Neural progenitor cell (in vitro differentiated cells): ENCODE measurements at regions not wholly inside any gene's neighbourhood (a gene's known extent, or its start where the extent isn't known, plus 50 kb on each side); places are given as distances from the start of the nearest gene placed in this dataset.

Experiments used
- DNase-seq: peaks from one replicate; pipeline ENCODE4 v3.0.0-alpha.2; 2016; ENCODE audit warnings: low spot score
- H2AFZ ChIP-seq: fragments of 200-600 bp; sonication (generic); replicated peaks from 2 replicates; pipeline ENCODE4 v1.6.1; 2016; ENCODE audit warnings: antibody characterized with exemption
- H3F3A ChIP-seq: fragments of 200-600 bp; sonication (generic); 2 replicates; pipeline ENCODE4 v1.6.1; 2016; ENCODE audit warnings: antibody characterized with exemption, low read depth
- H3K27ac ChIP-seq: fragments of 200-600 bp; sonication (generic); 2 replicates; pipeline ENCODE4 v1.5.1; 2016; ENCODE audit warnings: mild to moderate bottlenecking
- H3K27me3 ChIP-seq: fragments of 200-600 bp; sonication (generic); 2 replicates; pipeline ENCODE4 v1.6.1; 2016; ENCODE audit warnings: mild to moderate bottlenecking, moderate library complexity
- H3K36me3 ChIP-seq: fragments of 200-600 bp; sonication (generic); 2 replicates; pipeline ENCODE4 v1.5.1; 2016
- H3K4me1 ChIP-seq: fragments of 200-600 bp; sonication (generic); 2 replicates; pipeline ENCODE4 v1.6.1; 2016; ENCODE audit warnings: mixed run types
- H3K4me2 ChIP-seq: fragments of 200-600 bp; sonication (generic); 2 replicates; pipeline ENCODE4 v1.6.1; 2016
- H3K4me3 ChIP-seq: fragments of 200-600 bp; sonication (generic); 2 replicates; pipeline ENCODE4 v1.5.1; 2016
- H3K79me2 ChIP-seq: fragments of 200-600 bp; sonication (generic); 2 replicates; pipeline ENCODE4 v1.6.1; 2016; ENCODE audit warnings: low read depth
- H3K9ac ChIP-seq: fragments of 200-600 bp; sonication (generic); 2 replicates; pipeline ENCODE4 v1.6.1; 2016
- H3K9me3 ChIP-seq: fragments of 200-600 bp; sonication (generic); 2 replicates; pipeline ENCODE4 v1.5.1; 2016; ENCODE audit warnings: low read depth
- H4K20me1 ChIP-seq: fragments of 200-600 bp; sonication (generic); 2 replicates; pipeline ENCODE4 v1.6.1; 2016; ENCODE audit warnings: low read depth
- H3K27ac Mint-ChIP-seq: 3 replicates; pipeline ENCODE4 v1.8.0; 2021; ENCODE audit warnings: mixed read lengths
- H3K27me3 Mint-ChIP-seq: 2 replicates; pipeline ENCODE4 v1.8.0; 2022; ENCODE audit warnings: low read depth, mild to moderate bottlenecking, inconsistent platforms, moderate library complexity, mixed read lengths; ENCODE audit not compliant: insufficient read depth
- H3K36me3 Mint-ChIP-seq: 3 replicates; pipeline ENCODE4 v1.8.0; 2021; ENCODE audit warnings: mixed read lengths
- H3K4me1 Mint-ChIP-seq: 3 replicates; pipeline ENCODE4 v1.8.0; 2021; ENCODE audit warnings: mixed read lengths
- H3K4me3 Mint-ChIP-seq: 3 replicates; pipeline ENCODE4 v1.8.0; 2021; ENCODE audit warnings: mild to moderate bottlenecking, moderate library complexity, mixed read lengths
- H3K9me3 Mint-ChIP-seq: 3 replicates; pipeline ENCODE4 v1.8.0; 2020; ENCODE audit warnings: mixed read lengths
- CTCF ChIP-seq: fragments of 200-600 bp; sonication (generic); IDR thresholded peaks from 2 replicates; pipeline ENCODE4 v1.5.1; 2017; ENCODE audit warnings: antibody characterized with exemption, mild to moderate bottlenecking
- EZH2 ChIP-seq: fragments of 200-600 bp; sonication (generic); IDR thresholded peaks from 2 replicates; pipeline ENCODE4 v1.6.1; 2017; ENCODE audit warnings: antibody characterized with exemption, mild to moderate bottlenecking, moderate library complexity
- EZH2phosphoT487 ChIP-seq: fragments of 200-600 bp; sonication (generic); IDR thresholded peaks from 2 replicates; pipeline ENCODE4 v1.6.1; 2017; ENCODE audit warnings: antibody characterized with exemption

GRCh38 chr10:33410096-33410859, 75.8 kb upstream of the NRP1 start:
- H3K79me2 ChIP-seq: no peaks in the 10 kb centered on the region
- H3K9me3 Mint-ChIP-seq: peaks cover 4% of the 10 kb centered on the region
- peaks cover 2% of the 10 kb centered on the region for H3K27me3 Mint-ChIP-seq
- H4K20me1 ChIP-seq: no peaks in the 10 kb centered on the region
- H3K4me2 ChIP-seq: no peak overlapping the region
- no peaks in the 10 kb centered on the region for H3K4me1 Mint-ChIP-seq
- H3K36me3 ChIP-seq: no peaks in the 10 kb centered on the region
- H3K27me3 ChIP-seq: no peaks in the 10 kb centered on the region
- no peak overlapping the region for H3K4me3 Mint-ChIP-seq
- no peak overlapping the region for H3K4me3 ChIP-seq
- DNase-seq: no peak
- H3K36me3 Mint-ChIP-seq: no peaks in the 10 kb centered on the region
- H3K4me1 ChIP-seq: no peaks in the 10 kb centered on the region
- H2AFZ ChIP-seq: no peak overlapping the region
- H3K9ac ChIP-seq: no peak overlapping the region
- H3K9me3 ChIP-seq: no peaks in the 10 kb centered on the region
- TF ChIP-seq EZH2phosphoT487 (no peak), EZH2 (no peak), CTCF (no peak)
- no peak overlapping the region for H3K27ac ChIP-seq
- H3F3A ChIP-seq: no peaks in the 10 kb centered on the region
- H3K27ac Mint-ChIP-seq: no peak overlapping the region

- Histone ChIP-seq H3K4me1 (no peaks in the 10 kb centered on the region), H3K36me3 (no peaks in the 10 kb centered on the region), H3K79me2 (no peaks in the 10 kb centered on the region), H3K27me3 (no peaks in the 10 kb centered on the region), H4K20me1 (no peaks in the 10 kb centered on the region), H3K4me3 (no peak overlapping the region), H3K9ac (no peak overlapping the region), H2AFZ (no peak overlapping the region), H3F3A (no peaks in the 10 kb centered on the region), H3K4me2 (no peak overlapping the region), H3K9me3 (no peaks in the 10 kb centered on the region), H3K27ac (no peak overlapping the region)
- Mint-ChIP-seq H3K4me1 (no peaks in the 10 kb centered on the region), H3K9me3 (peaks cover 4% of the 10 kb centered on the region), H3K27ac (no peak overlapping the region), H3K4me3 (no peak overlapping the region), H3K27me3 (peaks cover 6% of the 10 kb centered on the region), H3K36me3 (no peaks in the 10 kb centered on the region)
- DNase-seq: no peak
- TF ChIP-seq EZH2phosphoT487: no peak
- no peak for TF ChIP-seq CTCF
- no peak for TF ChIP-seq EZH2
Measured at GRCh38 chr10:33406596-33406995, 72.1 kb upstream of the NRP1 start.

DNA sequence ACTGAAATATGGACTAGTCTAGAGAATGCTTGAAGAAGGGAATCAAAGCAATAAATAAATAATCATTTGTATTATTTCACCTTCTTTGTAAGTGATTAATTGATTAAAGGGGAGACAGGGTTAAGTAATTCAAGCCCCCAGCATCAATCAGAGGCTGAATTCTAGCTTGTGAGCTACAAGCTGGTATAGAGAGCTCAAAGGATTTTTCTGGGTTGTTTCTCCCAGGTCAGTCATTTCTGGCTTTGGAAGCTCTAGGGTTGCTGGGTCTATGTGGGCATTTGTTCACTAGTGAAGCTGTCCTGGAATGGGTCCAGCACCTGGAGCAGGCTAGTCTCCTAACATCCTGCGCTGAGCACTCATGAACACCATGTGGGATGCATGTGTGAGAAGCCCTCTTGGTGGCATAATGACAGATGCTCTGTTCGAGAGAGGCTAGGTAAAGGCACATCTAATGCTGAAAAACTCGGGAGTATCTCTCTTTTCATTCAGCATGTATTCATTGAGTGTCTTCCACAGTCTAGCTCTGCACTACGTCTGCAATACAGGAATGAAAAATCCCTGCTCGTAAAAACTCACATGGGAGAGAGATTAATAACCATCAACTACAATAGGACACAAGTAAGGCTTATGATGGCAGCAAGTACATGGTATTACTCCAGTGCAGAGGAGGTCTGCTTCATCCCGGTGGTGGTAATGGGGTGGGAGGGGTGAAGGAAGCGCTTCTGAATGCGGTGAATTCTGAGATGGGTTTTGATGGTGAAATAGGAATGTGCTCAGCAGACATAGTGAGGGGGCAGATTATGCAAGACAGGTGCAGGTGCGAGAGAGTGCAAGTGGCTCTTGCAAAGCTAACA, 68.0 kb upstream of the NRP1 start:
- Mint-ChIP-seq H3K27me3 (peaks cover 5% of the 10 kb centered on the region), H3K36me3 (no peaks in the 10 kb centered on the region), H3K9me3 (peaks cover 8% of the 10 kb centered on the region), H3K27ac (no peak overlapping the region), H3K4me1 (no peaks in the 10 kb centered on the region), H3K4me3 (no peak overlapping the region)
- Histone ChIP-seq H2AFZ (no peak overlapping the region), H4K20me1 (no peaks in the 10 kb centered on the region), H3F3A (no peaks in the 10 kb centered on the region), H3K9me3 (no peaks in the 10 kb centered on the region), H3K36me3 (no peaks in the 10 kb centered on the region), H3K27ac (no peak overlapping the region), H3K4me2 (no peak overlapping the region), H3K27me3 (no peaks in the 10 kb centered on the region), H3K4me1 (no peaks in the 10 kb centered on the region), H3K79me2 (no peaks in the 10 kb centered on the region), H3K9ac (no peak overlapping the region), H3K4me3 (no peak overlapping the region)
- DNase-seq: no peak
- TF ChIP-seq EZH2: no peak
- TF ChIP-seq CTCF: no peak
- TF ChIP-seq EZH2phosphoT487: no peak
